ENCODE measurements at regions not wholly inside any gene's neighbourhood (a gene's known extent, or its start where the extent isn't known, plus 50 kb on each side); places are given as distances from the start of the nearest gene placed in this dataset.

DNA sequence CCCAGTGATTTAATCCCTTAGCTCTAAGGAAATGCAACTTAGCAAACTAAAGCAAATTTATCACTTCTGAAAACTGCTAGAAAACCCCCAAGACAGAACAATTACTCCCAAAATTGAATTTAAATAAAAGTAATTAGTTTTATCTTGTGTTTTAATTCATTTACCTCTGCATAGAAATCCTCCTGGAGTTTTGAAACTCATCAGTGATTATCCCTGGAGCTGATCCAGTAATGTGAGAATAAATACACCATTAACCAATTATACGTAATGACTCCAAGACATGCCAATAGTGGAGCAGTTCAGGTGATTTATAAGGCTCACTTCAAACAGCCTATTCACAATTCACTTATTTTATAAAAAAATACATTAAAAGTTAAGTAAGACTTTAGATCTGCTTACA, 855.3 kb upstream of the FLRT2 start:
- DNase-seq (ENCODE audit: low read depth): no peak
- H3K4me3 ChIP-seq (ENCODE audit: control insufficient read depth, low read depth, low read length): no peak overlapping the region
- TF ChIP-seq, protein P1, sequence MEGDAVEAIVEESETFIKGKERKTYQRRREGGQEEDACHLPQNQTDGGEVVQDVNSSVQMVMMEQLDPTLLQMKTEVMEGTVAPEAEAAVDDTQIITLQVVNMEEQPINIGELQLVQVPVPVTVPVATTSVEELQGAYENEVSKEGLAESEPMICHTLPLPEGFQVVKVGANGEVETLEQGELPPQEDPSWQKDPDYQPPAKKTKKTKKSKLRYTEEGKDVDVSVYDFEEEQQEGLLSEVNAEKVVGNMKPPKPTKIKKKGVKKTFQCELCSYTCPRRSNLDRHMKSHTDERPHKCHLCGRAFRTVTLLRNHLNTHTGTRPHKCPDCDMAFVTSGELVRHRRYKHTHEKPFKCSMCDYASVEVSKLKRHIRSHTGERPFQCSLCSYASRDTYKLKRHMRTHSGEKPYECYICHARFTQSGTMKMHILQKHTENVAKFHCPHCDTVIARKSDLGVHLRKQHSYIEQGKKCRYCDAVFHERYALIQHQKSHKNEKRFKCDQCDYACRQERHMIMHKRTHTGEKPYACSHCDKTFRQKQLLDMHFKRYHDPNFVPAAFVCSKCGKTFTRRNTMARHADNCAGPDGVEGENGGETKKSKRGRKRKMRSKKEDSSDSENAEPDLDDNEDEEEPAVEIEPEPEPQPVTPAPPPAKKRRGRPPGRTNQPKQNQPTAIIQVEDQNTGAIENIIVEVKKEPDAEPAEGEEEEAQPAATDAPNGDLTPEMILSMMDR (IDR thresholded peaks at IDR 0.05; ENCODE audit: control insufficient read depth, insufficient read depth, low read depth, low read length, missing control alignments): no peak

DNA sequence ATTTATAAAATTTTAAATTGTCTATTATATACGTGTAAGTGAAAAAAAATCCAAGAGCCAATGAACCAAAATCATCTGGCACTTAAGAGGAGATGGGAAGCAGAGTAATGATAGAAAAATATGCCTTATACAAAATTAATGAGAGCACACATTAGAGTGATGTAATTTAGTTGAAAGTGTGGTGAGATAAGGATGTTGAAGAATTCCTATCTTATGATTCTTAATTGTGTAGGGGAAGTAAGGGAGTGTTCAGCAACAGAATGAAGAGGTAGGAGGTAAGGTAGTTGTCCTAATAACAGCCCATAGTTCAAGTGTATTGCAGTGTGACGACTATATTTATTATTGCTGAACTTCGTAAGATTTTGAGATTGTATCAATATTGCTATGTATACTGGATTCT, 843.4 kb upstream of the FLRT2 start:
- no peak for DNase-seq (ENCODE audit: low read depth)
- H3K4me3 ChIP-seq (ENCODE audit: control insufficient read depth, low read depth, low read length): no peak overlapping the region
- TF ChIP-seq, protein P1 (IDR thresholded peaks at IDR 0.05; ENCODE audit: control insufficient read depth, insufficient read depth, low read depth, low read length, missing control alignments): no peak

DNA sequence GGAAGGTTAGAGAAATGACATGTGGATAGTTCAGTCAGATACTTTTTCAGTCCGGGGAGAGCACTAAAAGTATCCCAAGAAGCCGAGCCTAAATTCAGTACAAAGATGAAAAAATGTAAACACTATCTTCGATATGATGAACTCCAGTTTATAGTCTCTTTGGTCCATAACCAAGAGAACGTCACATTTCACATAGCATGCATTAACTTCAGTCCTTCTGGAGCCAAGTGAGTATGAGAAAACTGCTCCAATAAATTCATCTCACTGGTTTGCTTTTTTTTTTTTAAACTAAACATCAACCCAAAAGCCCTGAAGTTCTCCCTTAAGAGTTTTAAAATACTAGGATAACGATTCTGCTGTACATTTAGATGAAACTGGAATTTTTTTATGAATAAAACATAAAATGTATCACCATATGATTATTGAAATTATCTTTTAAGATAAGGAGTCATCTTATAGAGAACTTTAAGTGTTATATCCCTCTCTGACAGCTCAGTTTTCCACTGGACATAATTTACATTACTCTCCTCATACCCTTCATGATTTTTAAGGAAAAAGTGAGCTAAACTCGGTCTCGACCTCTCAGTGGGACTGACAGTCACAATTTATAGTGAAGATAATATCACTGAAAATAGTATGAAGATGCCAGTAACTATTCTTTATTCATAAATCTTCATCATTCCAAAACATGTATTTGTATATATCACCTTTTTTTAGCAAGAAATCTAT, 841.5 kb upstream of the FLRT2 start:
- TF ChIP-seq, protein P1 (IDR thresholded peaks at IDR 0.05; ENCODE audit: control insufficient read depth, insufficient read depth, low read depth, low read length, missing control alignments): no peak
- DNase-seq (ENCODE audit: low read depth): no peak
- H3K4me3 ChIP-seq (ENCODE audit: control insufficient read depth, low read depth, low read length): no peak overlapping the region

DNA sequence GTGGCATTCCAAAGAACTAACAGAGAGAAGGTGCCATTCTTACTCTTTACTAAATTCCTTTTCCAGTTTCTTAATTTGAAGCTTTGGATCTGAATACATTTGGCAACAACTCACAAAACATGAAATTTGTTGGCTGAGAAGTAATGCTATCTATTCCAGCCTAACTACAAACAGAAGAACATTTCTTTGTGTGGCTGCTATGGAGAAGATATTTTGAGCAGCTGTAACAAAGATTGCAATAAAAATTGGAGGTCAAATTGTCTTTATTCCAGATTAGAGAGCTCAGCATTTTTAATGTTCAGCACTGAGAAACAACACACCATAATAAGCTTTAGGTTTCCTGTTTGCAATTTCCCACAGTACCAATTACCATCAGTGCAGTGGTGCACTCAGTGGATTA, 835.8 kb upstream of the FLRT2 start:
- TF ChIP-seq, protein P1 (IDR thresholded peaks at IDR 0.05; ENCODE audit: control insufficient read depth, insufficient read depth, low read depth, low read length, missing control alignments): no peak
- DNase-seq (ENCODE audit: low read depth): no peak
- H3K4me3 ChIP-seq (ENCODE audit: control insufficient read depth, low read depth, low read length): no peak overlapping the region

DNA sequence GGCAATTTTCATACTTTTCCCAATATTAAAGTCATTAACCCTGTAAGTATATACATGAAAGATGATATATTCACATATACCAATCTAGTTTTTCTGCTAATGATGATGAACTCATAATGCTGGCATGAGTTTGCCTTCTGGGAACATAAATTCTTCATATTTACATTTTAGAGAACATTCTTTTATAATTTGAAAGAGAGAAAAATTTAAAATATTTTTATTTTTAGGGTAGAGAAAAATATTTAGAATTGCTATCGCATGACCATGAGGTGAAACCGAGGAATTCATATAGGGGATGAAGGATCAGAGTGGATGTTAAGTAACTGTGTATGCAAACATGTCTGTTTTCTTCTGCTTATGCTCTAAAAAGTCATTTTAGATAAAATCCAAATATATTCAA, 825.3 kb upstream of the FLRT2 start:
- H3K4me3 ChIP-seq (ENCODE audit: control insufficient read depth, low read depth, low read length): no peak overlapping the region
- no peak for DNase-seq (ENCODE audit: low read depth)
- TF ChIP-seq, protein P1 (IDR thresholded peaks at IDR 0.05; ENCODE audit: control insufficient read depth, insufficient read depth, low read depth, low read length, missing control alignments): no peak

DNA sequence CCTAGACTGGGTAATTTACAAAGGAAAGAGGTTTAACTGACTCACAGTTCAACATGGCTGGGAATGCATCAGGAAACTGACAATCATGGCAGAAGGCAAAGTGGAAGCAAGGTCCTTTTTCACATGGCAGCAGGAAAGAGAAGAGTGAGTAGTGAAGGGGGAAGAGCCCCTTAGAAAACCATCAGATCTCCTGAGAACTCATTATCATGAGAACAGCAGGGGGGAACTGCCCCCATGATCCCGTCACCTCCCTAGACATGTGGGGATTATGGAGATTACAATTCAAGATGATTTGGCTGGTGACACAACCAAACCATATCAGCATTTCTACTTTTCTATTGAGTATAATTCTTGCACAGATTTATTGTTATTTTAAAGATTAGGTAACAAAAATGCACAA, 822.1 kb upstream of the FLRT2 start:
- H3K4me3 ChIP-seq (ENCODE audit: control insufficient read depth, low read depth, low read length): no peak overlapping the region
- no peak for DNase-seq (ENCODE audit: low read depth)
- TF ChIP-seq, protein P1 (IDR thresholded peaks at IDR 0.05; ENCODE audit: control insufficient read depth, insufficient read depth, low read depth, low read length, missing control alignments): no peak
